Mucosa of stomach (tissue), 1 donor: ENCODE measurements at regions not wholly inside any gene's neighbourhood (a gene's known extent, or its start where the extent isn't known, plus 50 kb on each side); places are given as distances from the start of the nearest gene placed in this dataset.

Experiments used
- H3K27me3 ChIP-seq: one replicate; pipeline ENCODE4 v1.7.0; 2013; ENCODE audit warnings: mild to moderate bottlenecking, low read length; ENCODE audit not compliant: control insufficient read depth, insufficient read depth
- H3K36me3 ChIP-seq: one replicate; pipeline ENCODE4 v1.7.0; 2013; ENCODE audit warnings: low read length; ENCODE audit not compliant: control insufficient read depth, insufficient read depth
- H3K4me1 ChIP-seq: one replicate; pipeline ENCODE4 v1.7.0; 2013; ENCODE audit warnings: mild to moderate bottlenecking, low read length; ENCODE audit not compliant: control insufficient read depth, insufficient read depth
- H3K4me3 ChIP-seq: one replicate; pipeline ENCODE4 v1.7.0; 2013; ENCODE audit warnings: low read length
- H3K9ac ChIP-seq: one replicate; pipeline ENCODE4 v1.7.0; 2013; ENCODE audit warnings: mild to moderate bottlenecking, low read length, moderate library complexity
- H3K9me3 ChIP-seq: one replicate; pipeline ENCODE4 v1.7.0; 2013; ENCODE audit warnings: mild to moderate bottlenecking, low read length, moderate library complexity; ENCODE audit not compliant: control insufficient read depth
- donor health status: Pancreatic carcinoma.

DNA sequence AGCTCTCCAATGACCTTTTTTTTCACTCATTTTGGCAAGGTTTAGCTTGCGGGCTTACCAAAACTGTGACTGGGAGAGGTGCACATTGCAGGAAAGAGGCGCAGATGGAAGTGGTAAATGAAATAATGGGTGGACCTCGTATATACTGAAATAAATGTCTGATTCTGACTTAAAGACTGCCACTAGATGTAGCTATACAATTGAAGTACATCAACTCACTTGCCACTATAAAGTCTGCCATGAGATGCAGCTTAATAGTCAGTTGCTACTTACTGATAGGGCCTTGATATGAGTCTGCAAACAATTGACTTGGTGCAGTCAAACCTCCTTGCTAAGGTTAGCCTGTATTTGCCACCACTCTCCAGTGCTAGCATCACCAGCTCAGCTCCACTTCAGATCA, 525.9 kb upstream of the MBL2 start:
- no peaks in the 10 kb centered on the region for H3K36me3 ChIP-seq

DNA sequence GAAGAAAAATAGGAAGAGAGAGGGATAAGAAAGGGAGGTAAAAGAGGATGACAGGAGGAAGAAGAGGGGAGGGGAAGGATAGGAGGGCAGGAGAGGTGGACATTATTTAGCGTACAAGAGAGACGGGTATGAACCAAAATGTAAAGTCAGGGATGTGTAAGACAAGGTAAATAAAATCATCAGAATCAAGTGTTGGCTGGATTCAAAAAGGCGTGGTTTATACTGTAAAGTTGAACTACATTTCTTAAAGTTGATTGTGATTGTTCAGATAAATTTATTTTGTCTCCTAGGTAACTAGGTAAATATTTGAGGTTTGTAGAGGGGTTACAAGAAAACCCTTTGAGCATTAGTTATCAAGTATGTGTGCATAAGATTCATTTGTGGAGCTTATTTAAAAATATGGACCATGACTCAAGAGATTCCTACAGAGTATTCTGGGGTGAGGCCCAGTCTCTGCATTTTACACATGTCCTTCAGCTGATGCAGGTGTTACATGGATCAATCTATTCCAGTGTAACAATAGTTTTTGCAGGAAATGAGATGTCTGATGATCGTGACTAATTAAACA, 512.1 kb upstream of the MBL2 start:
- Histone ChIP-seq H3K36me3 (no peaks in the 10 kb centered on the region), H3K4me3 (no peak overlapping the region), H3K27me3 (no peaks in the 10 kb centered on the region), H3K4me1 (no peaks in the 10 kb centered on the region), H3K9me3 (no peaks in the 10 kb centered on the region), H3K9ac (no peak overlapping the region)

More for the DNA sequence above, 525.9 kb upstream of the MBL2 start:
- Histone ChIP-seq H3K9ac (no peak overlapping the region), H3K4me3 (no peak overlapping the region), H3K27me3 (no peaks in the 10 kb centered on the region), H3K9me3 (no peaks in the 10 kb centered on the region), H3K4me1 (no peaks in the 10 kb centered on the region)

DNA sequence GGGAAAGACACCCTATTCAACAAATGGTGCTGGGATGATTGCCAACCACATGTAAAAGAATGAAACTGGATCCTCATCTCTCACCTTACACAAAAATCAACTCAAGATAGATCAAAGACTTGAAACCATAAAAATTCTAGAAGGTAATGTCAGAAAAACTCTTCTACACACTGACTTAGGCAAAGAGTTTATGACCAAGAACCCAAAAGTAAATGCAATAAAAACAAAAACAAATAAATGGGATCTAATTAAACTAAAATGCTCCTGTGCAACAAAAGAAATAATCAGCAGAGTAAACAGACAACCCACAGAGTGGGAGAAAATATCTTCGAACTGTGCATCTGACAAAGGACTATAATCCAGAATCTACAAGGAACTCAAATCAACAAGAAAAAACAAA, 504.2 kb upstream of the MBL2 start:
- Histone ChIP-seq H3K9ac (no peak overlapping the region), H3K36me3 (no peaks in the 10 kb centered on the region)

DNA sequence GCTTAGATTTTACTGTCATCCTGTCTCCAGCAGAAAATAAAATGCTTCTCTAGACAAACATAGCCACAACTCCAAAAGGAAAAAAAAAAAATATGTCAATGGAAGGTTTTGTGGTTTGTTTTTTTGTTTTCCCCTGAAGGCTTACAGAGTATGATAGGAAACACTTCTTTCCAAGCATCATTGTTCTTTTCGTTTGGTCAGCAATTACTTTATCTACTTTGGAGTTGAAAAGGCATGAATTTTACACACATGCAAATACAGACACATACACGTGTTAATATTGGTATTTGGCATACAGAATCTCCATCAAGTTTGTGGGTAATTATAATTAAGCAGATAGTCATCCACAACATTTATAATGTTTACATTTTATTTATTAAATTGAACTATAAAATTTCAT, 496.9 kb upstream of the MBL2 start:
- H3K27me3 ChIP-seq: no peaks in the 10 kb centered on the region
- no peak overlapping the region for H3K4me3 ChIP-seq
- no peaks in the 10 kb centered on the region for H3K4me1 ChIP-seq
- H3K36me3 ChIP-seq: no peaks in the 10 kb centered on the region
- no peaks in the 10 kb centered on the region for H3K9me3 ChIP-seq
- no peak overlapping the region for H3K9ac ChIP-seq

More for the DNA sequence above, 504.2 kb upstream of the MBL2 start:
- Histone ChIP-seq H3K27me3 (no peaks in the 10 kb centered on the region), H3K4me3 (no peak overlapping the region), H3K9me3 (no peaks in the 10 kb centered on the region), H3K4me1 (no peaks in the 10 kb centered on the region)

DNA sequence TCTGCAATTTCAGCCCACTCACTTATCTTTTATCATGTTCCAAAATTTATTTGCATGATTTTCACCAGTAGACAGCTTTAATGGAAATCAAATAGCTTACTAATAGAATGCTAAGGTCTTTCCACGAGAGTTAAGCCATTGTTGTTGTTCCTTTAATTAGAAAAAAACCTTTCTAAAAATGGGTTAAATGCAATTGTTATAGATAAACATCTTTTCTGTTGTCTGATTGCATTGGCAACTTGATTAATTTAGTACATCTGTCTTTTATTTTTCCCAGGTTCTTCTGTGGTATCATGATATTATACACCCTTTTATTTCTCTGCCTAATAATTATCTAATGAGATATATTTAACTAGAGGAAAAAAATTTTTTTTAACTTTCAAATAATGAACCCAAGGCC, 487.6 kb upstream of the MBL2 start:
- Histone ChIP-seq H3K9me3 (no peaks in the 10 kb centered on the region), H3K4me3 (no peak overlapping the region), H3K36me3 (no peaks in the 10 kb centered on the region), H3K9ac (no peak overlapping the region), H3K4me1 (no peaks in the 10 kb centered on the region), H3K27me3 (no peaks in the 10 kb centered on the region)

DNA sequence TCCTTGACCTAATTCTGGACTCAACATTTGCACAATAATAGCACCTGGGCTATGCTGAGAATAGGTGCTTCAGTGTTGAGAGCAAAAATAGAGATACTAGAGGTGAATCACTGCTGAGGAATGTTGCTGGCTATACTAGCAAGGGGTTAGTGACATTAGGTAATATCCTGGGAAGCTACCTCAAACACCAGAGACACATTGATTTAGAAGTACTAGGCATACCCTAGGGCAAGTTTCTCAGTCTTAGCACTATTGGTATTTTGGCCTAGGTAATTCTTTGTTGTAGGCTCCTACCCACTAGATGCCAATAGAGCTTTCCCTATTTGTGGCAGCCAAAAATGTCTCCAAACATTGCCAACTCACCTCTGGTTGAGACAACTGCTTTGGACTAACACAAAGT, 484.0 kb upstream of the MBL2 start:
- H3K9me3 ChIP-seq: no peaks in the 10 kb centered on the region
- H3K36me3 ChIP-seq: no peaks in the 10 kb centered on the region
- no peak overlapping the region for H3K9ac ChIP-seq
- H3K27me3 ChIP-seq: no peaks in the 10 kb centered on the region
- H3K4me3 ChIP-seq: no peak overlapping the region
- no peaks in the 10 kb centered on the region for H3K4me1 ChIP-seq

DNA sequence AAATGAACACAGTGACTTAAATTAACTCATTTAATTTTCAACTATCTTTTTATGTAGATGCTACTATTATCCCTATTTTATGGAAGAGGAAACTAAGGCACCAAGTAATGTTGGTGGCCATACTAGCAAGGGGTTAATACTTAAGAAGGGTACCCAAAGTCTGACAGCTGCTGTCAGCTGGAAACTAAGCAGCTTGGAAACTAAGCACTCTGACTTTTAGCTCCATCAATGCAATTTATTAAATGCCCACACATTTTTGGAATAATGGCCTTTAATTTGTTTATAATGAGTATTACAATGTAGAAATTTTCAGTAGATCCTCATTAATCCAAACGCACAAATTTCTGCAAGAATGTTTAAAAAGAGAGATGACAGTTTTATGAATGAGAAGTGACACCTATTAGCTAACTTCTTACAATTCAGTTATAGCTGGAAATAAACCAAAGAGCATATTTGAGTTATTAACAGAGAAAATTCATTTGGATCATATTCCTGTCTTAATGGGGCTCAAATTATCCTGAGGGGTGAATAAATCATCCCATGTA, 483.1 kb upstream of the MBL2 start:
- Histone ChIP-seq H3K27me3 (no peaks in the 10 kb centered on the region), H3K36me3 (no peaks in the 10 kb centered on the region)

DNA sequence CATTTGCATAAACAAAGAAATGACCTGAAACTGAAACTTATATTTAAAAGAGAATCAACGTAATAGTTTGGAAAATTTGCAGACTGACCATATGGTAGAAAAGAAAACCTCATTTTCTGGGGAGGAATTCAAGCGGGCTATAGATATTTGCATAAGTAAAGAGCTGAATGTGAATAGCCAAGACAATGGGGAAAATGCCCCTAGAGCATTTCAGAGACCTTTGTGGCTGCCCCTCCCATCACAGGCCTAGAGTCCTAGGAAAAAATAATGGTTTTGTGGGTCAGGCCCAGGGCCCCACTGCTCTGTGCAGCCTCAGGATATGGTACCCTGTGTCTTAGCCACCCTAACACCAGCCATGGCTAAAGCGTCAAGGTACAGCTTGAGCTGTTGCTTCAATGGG, 480.6 kb upstream of the MBL2 start:
- no peak overlapping the region for H3K4me3 ChIP-seq

More for the DNA sequence above, 483.1 kb upstream of the MBL2 start:
- no peak overlapping the region for H3K4me3 ChIP-seq
- H3K9me3 ChIP-seq: no peaks in the 10 kb centered on the region
- H3K9ac ChIP-seq: no peak overlapping the region
- no peaks in the 10 kb centered on the region for H3K4me1 ChIP-seq

DNA sequence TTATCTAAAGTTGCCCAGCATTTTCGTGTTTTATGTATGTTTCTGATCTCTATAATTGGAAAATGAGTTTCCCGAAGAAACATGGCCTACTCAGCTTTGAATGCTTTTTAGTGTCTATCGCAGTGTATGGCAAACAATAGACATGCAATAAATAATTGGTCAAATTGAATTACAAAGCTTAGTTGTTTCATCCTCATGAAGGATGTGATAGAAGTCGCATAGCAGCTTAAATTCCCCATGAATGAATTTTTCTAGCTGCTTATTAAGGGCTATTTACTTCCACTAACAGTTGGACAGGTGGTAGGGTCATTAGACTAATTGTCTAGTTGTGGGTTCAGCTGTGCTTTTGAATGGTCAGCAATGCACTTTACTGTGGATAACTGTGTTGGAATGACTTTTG, 467.3 kb upstream of the MBL2 start:
- Histone ChIP-seq H3K9ac (no peak overlapping the region), H3K36me3 (no peaks in the 10 kb centered on the region), H3K4me3 (no peak overlapping the region), H3K9me3 (no peaks in the 10 kb centered on the region), H3K4me1 (no peaks in the 10 kb centered on the region), H3K27me3 (no peaks in the 10 kb centered on the region)

More for the DNA sequence above, 480.6 kb upstream of the MBL2 start:
- no peaks in the 10 kb centered on the region for H3K27me3 ChIP-seq
- H3K4me1 ChIP-seq: no peaks in the 10 kb centered on the region
- no peaks in the 10 kb centered on the region for H3K36me3 ChIP-seq
- H3K9ac ChIP-seq: no peak overlapping the region
- H3K9me3 ChIP-seq: no peaks in the 10 kb centered on the region

DNA sequence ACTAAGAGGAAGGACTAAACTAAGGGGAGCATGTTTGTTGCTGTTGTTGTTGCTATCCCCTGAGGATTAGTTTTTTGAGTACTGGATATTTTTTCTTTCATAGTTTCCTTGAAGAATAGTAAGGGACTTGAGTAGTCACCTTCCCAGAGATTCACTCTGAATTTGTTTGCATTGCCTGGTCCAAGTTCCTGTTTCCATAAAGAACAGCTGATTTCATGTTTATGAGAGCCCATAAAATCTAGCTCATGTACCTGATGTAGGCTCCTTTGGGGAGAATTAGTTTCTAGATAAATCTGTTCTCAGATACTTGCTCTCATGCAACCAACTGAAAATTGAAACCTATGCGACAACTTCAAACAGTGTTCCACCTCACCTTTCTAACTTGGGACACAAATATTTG, 464.4 kb upstream of the MBL2 start:
- Histone ChIP-seq H3K4me3 (no peak overlapping the region), H3K36me3 (no peaks in the 10 kb centered on the region), H3K9me3 (no peaks in the 10 kb centered on the region), H3K4me1 (no peaks in the 10 kb centered on the region), H3K27me3 (no peaks in the 10 kb centered on the region), H3K9ac (no peak overlapping the region)

DNA sequence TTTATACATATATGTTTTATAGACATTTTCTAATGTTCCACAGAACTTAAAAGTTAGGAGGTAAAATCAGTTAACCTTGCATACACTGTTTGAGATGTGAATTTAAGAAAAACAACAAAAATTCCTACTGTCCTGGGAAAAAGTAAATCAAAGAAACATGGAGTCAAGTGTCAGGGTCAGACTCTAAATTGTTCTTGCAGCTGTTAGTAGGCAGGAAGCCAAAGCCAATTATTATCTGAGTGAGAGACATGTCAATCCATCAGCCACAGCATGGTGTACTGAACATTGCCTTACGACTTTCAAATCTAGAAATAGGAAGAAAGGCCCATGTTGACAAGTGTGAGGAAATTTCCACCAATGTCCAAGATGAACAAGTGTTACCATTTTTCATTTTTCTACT, 461.2 kb upstream of the MBL2 start:
- H3K9ac ChIP-seq: no peak overlapping the region
- no peak overlapping the region for H3K4me3 ChIP-seq
- no peaks in the 10 kb centered on the region for H3K36me3 ChIP-seq
- H3K4me1 ChIP-seq: no peaks in the 10 kb centered on the region
- H3K9me3 ChIP-seq: no peaks in the 10 kb centered on the region
- no peaks in the 10 kb centered on the region for H3K27me3 ChIP-seq

DNA sequence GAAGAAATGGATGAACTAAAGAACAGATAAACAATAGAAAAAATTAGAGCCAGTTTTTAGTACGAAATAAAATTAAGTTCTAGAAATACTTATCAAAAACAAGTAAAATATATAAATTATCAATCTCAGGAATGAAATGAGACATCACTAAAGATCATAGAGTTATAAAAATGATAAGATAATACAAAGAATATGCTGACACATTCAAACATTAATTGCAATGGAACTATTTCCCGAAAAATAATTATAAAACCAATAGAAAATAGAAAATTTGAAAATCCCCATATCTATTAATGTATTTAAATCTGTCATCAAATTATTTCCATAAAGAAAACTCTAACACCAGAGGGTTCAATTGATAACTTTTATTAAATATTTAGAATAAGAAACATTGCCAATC, 458.1 kb upstream of the MBL2 start:
- Histone ChIP-seq H3K9ac (no peak overlapping the region), H3K9me3 (no peaks in the 10 kb centered on the region), H3K4me3 (no peak overlapping the region), H3K36me3 (no peaks in the 10 kb centered on the region), H3K27me3 (no peaks in the 10 kb centered on the region), H3K4me1 (no peaks in the 10 kb centered on the region)

DNA sequence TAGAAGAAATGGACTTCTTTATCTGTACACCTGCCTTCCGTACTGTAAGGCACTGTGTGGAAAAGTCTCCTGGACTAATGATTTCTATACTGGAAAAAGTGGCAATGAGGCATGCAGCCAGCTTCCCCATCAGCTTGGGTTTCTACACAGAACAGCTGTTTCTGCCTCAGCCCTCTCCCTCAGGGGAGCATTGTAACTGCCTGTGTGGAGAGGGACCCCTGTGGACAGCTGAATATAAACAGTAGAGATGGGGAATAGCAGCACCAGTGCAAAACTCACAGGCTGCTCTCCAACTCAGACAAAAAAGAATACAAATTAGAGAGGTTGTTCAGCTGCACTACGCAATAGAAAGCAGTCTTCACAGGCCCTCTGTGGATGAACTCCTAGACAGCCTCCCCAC, 451.3 kb upstream of the MBL2 start:
- H3K4me3 ChIP-seq: no peak overlapping the region
- no peak overlapping the region for H3K9ac ChIP-seq
- H3K36me3 ChIP-seq: no peaks in the 10 kb centered on the region
- no peaks in the 10 kb centered on the region for H3K27me3 ChIP-seq
- H3K4me1 ChIP-seq: no peaks in the 10 kb centered on the region
- H3K9me3 ChIP-seq: no peaks in the 10 kb centered on the region
